Ovary (tissue), 7 donors: ENCODE measurements at regions not wholly inside any gene's neighbourhood (a gene's known extent, or its start where the extent isn't known, plus 50 kb on each side); places are given as distances from the start of the nearest gene placed in this dataset.
"Not testable (repeated sequence)": the region's sequence is repeated elsewhere in the genome, so short reads cannot be mapped to it uniquely, and the experiment has no call there.

Experiments used
- DNase-seq, 5 donors: peaks; one replicate each; pipeline ENCODE4 v3.0.0-alpha.2; 2019 to 2020
- H3K27ac ChIP-seq, 2 donors: fragments of 200-600 bp; one replicate each; pipeline versions ENCODE4 v1.5.1 to v1.8.0; 2019 to 2022
- H3K27me3 ChIP-seq: fragments of 200-600 bp; one replicate; pipeline ENCODE4 v1.8.0; 2022
- H3K36me3 ChIP-seq: fragments of 200-600 bp; sonication (generic); one replicate; pipeline ENCODE4 v1.5.1; 2019
- H3K4me1 ChIP-seq: one replicate; pipeline ENCODE4 v1.8.1; 2013; ENCODE audit warnings: mild to moderate bottlenecking, moderate library complexity; ENCODE audit not compliant: insufficient read depth
- H3K4me3 ChIP-seq: fragments of 200-600 bp; sonication (generic); one replicate; pipeline ENCODE4 v1.5.1; 2017
- H3K9me3 ChIP-seq, 2 donors: fragments of 200-600 bp in 1 of 2; sonication (generic) in 1 of 2; one replicate each; pipeline versions ENCODE4 v1.5.1 to v1.8.1; 2013 to 2019; ENCODE audit warnings: mild to moderate bottlenecking in 1 of 2, moderate library complexity in 1 of 2
- CTCF ChIP-seq, 3 donors: fragments of 450-650 bp in 2 of 3; fragments of 200-600 bp in 1 of 3; IDR thresholded peaks; one replicate each; pipeline versions ENCODE4 v1.5.1 to v1.8.0; 2016 to 2022; ENCODE audit warnings: antibody characterized with exemption in 3 of 3, mild to moderate bottlenecking in 1 of 3
- EP300 ChIP-seq: sonication (generic); formaldehyde crosslinking; IDR thresholded peaks from one replicate; pipeline ENCODE4 v1.6.1; 2017; ENCODE audit warnings: antibody characterized with exemption
- POLR2A ChIP-seq: fragments of 450-650 bp; IDR thresholded peaks from one replicate; pipeline ENCODE4 v1.6.1; 2017; ENCODE audit warnings: antibody characterized with exemption, mild to moderate bottlenecking, moderate library complexity
- WGBS, 3 donors: extraction: QIAGEN DNeasy Blood & Tissue Kit in 1 of 3; methylation state at CpG; one replicate each; pipeline versions ENCODE4 v1.1.5 to v1.1.7; 2013 to 2017; 5-methylcytosine and 5-hydroxymethylcytosine counted together
- intact Hi-C, 4 donors: fragments of 100-400 bp; cut with DNase I; formaldehyde crosslinking; loops; one replicate each; pipeline versions ENCODE4 v1.11.0 to v1.15.1; 2022 to 2023
- donor health status: DM: no; HTN: no; CAD: no; lungs with moderate emphysema.
- donor health status: DM: no; HTN: no; CAD: no.
- donor health status: Bipolar disorder and iron deficiency.
- donor health status: DM: no; HTN: no; CAD: no.
- donor health status: DM: yes; HTN: yes; CAD: no.

GRCh38 chr1:188827400-188827799, 1650.3 kb downstream of the BRINP3 start:
- H3K36me3 ChIP-seq = no peaks in the 10 kb centered on the region
- TF ChIP-seq CTCF (IDR thresholded peaks at IDR 0.05) (no peak), POLR2A (no peak), EP300 (no peak)
- H3K4me3 ChIP-seq = no peak overlapping the region
- no peak overlapping the region for H3K27ac ChIP-seq
- intact Hi-C loops = loop anchor here in 1 of 4 donors (5.0 kb wide), 1 partner anchor 1645 kb away; no protein-coding TSS in a partner anchor
- H3K27me3 ChIP-seq = no peaks in the 10 kb centered on the region
- H3K4me1 ChIP-seq = no peaks in the 10 kb centered on the region
- H3K9me3 ChIP-seq = no peaks in the 10 kb centered on the region
- 45 to 54% (median 46%) methylated on average over 2 of the region's 2 CpGs for WGBS, 3 donors
- DNase-seq = no peak

- H3K4me1 ChIP-seq, H3K27ac ChIP-seq, intact Hi-C loops, H3K4me3 ChIP-seq, H3K36me3 ChIP-seq, H3K27me3 ChIP-seq, H3K9me3 ChIP-seq, DNase-seq: not testable (repeated sequence)
- WGBS, 3 donors = 95 to 97% (median 97%) methylated on average over 36 to 40 of the region's 40 CpGs
These were observed 1636.5 kb downstream of the BRINP3 start for GRCh38 chr1:188841111-188841696.

- 94 to 96% (median 95%) methylated on average over 6 of the region's 6 CpGs for WGBS, 3 donors
- intact Hi-C loops = no loop called here
- no peak overlapping the region for H3K4me3 ChIP-seq
These were observed 1631.2 kb downstream of the BRINP3 start for GRCh38 chr1:188846468-188846867.

GRCh38 chr1:188857526-188858087, 1620.1 kb downstream of the BRINP3 start:
- Histone ChIP-seq H3K36me3 (no peaks in the 10 kb centered on the region), H3K27ac (no peak overlapping the region), H3K4me3 (no peak overlapping the region), H3K9me3 (no peaks in the 10 kb centered on the region), H3K27me3 (no peaks in the 10 kb centered on the region), H3K4me1 (no peaks in the 10 kb centered on the region)
- WGBS, 3 donors = 92 to 97% (median 96%) methylated on average over 21 to 31 of the region's 31 CpGs
- TF ChIP-seq POLR2A (no peak), CTCF (IDR thresholded peaks at IDR 0.05) (no peak), EP300 (no peak)
- intact Hi-C loops = no loop called here
- DNase-seq = no peak

More at GRCh38 chr1:188846468-188846867, 1631.2 kb downstream of the BRINP3 start:
- H3K27ac ChIP-seq = no peak overlapping the region
- no peak for DNase-seq
- no peaks in the 10 kb centered on the region for H3K36me3 ChIP-seq
- no peaks in the 10 kb centered on the region for H3K4me1 ChIP-seq
- no peak for TF ChIP-seq CTCF (IDR thresholded peaks at IDR 0.05)
- no peak for TF ChIP-seq POLR2A
- TF ChIP-seq EP300 = no peak
- H3K27me3 ChIP-seq = no peaks in the 10 kb centered on the region
- H3K9me3 ChIP-seq = no peaks in the 10 kb centered on the region

- DNase-seq = no peak
- Histone ChIP-seq H3K27ac (no peak overlapping the region), H3K9me3 (no peaks in the 10 kb centered on the region), H3K4me1 (no peaks in the 10 kb centered on the region), H3K27me3 (no peaks in the 10 kb centered on the region), H3K4me3 (no peak overlapping the region), H3K36me3 (no peaks in the 10 kb centered on the region)
- TF ChIP-seq CTCF (IDR thresholded peaks at IDR 0.05) = no peak
- no peak for TF ChIP-seq POLR2A
- TF ChIP-seq EP300 = no peak
- intact Hi-C loops = no loop called here
These were observed 1610.0 kb downstream of the BRINP3 start for GRCh38 chr1:188867614-188868013.
